ENCODE measurements at regions not wholly inside any gene's neighbourhood (a gene's known extent, or its start where the extent isn't known, plus 50 kb on each side); places are given as distances from the start of the nearest gene placed in this dataset.
A peak's percentile ranks its signal among the peaks of the same experiment; 100 is the strongest.

- H3K4me3 ChIP-seq (ENCODE audit: low read depth, low read length): no peak overlapping the region
- TF ChIP-seq CTCF (IDR thresholded peaks at IDR 0.05; ENCODE audit: control insufficient read depth, extremely low read depth, insufficient read depth): no peak
- no peak for DNase-seq (ENCODE audit: low read depth)
Observed at GRCh38 chr4:175871774-175872405, 59.8 kb upstream of the GPM6A start.

- H3K4me3 ChIP-seq (ENCODE audit: low read depth, low read length): no peak overlapping the region
- no peak for TF ChIP-seq CTCF (IDR thresholded peaks at IDR 0.05; ENCODE audit: control insufficient read depth, extremely low read depth, insufficient read depth)
- DNase-seq (ENCODE audit: low read depth): peak; percentile 52
Observed at GRCh38 chr4:175873707-175874106, 61.6 kb upstream of the GPM6A start.

GRCh38 chr4:175874306-175874705, 62.2 kb upstream of the GPM6A start:
- DNase-seq (ENCODE audit: low read depth): peak; percentile 19
- H3K4me3 ChIP-seq (ENCODE audit: low read depth, low read length): no peak overlapping the region
- TF ChIP-seq CTCF (IDR thresholded peaks at IDR 0.05; ENCODE audit: control insufficient read depth, extremely low read depth, insufficient read depth): no peak

- TF ChIP-seq CTCF (IDR thresholded peaks at IDR 0.05; ENCODE audit: control insufficient read depth, extremely low read depth, insufficient read depth): no peak
- no peak for DNase-seq (ENCODE audit: low read depth)
- no peak overlapping the region for H3K4me3 ChIP-seq (ENCODE audit: low read depth, low read length)
Observed at GRCh38 chr4:175875993-175876771, 64.1 kb upstream of the GPM6A start.

GRCh38 chr4:175882891-175883290, 70.8 kb upstream of the GPM6A start:
- no peak for DNase-seq (ENCODE audit: low read depth)
- no peak for TF ChIP-seq CTCF (IDR thresholded peaks at IDR 0.05; ENCODE audit: control insufficient read depth, extremely low read depth, insufficient read depth)

GRCh38 chr4:175884048-175884447, 72.0 kb upstream of the GPM6A start:
- no peak overlapping the region for H3K4me3 ChIP-seq (ENCODE audit: low read depth, low read length)
- no peak for TF ChIP-seq CTCF (IDR thresholded peaks at IDR 0.05; ENCODE audit: control insufficient read depth, extremely low read depth, insufficient read depth)
- DNase-seq (ENCODE audit: low read depth): no peak

More at GRCh38 chr4:175882891-175883290, 70.8 kb upstream of the GPM6A start:
- no peak overlapping the region for H3K4me3 ChIP-seq (ENCODE audit: low read depth, low read length)
